DOHH2 (cell line): ENCODE measurements at regions not wholly inside any gene's neighbourhood (a gene's known extent, or its start where the extent isn't known, plus 50 kb on each side); places are given as distances from the start of the nearest gene placed in this dataset.
"Not testable (repeated sequence)": the region's sequence is repeated elsewhere in the genome, so short reads cannot be mapped to it uniquely, and the experiment has no call there.

Source experiments
- H3F3A ChIP-seq: fragments of 200-600 bp; sonication (generic), shearing (Covaris generic); 2 replicates; pipeline ENCODE4 v1.6.0; 2016; ENCODE audit warnings: antibody characterized with exemption, mild to moderate bottlenecking; ENCODE audit not compliant: control insufficient read depth, insufficient read depth
- H3K27ac ChIP-seq: fragments of 200-600 bp; sonication (generic); 2 replicates; pipeline ENCODE4 v1.5.1; 2014; ENCODE audit warnings: low read depth, mild to moderate bottlenecking, low read length, moderate library complexity
- H3K27me3 ChIP-seq: fragments of 200-600 bp; sonication (generic); 2 replicates; pipeline ENCODE4 v1.6.1; 2014; ENCODE audit warnings: mild to moderate bottlenecking, low read length, mixed read lengths; ENCODE audit not compliant: control insufficient read depth
- H3K36me3 ChIP-seq: fragments of 200-600 bp; sonication (generic); 2 replicates; pipeline ENCODE4 v1.6.1; 2014; ENCODE audit warnings: mild to moderate bottlenecking, low read length, moderate library complexity, mixed read lengths; ENCODE audit not compliant: control insufficient read depth
- H3K4me1 ChIP-seq: fragments of 200-600 bp; sonication (generic); 2 replicates; pipeline ENCODE4 v1.6.1; 2014; ENCODE audit warnings: mild to moderate bottlenecking, low read length, mixed read lengths; ENCODE audit not compliant: control insufficient read depth
- H3K4me2 ChIP-seq: fragments of 200-600 bp; sonication (generic); 2 replicates; pipeline ENCODE4 v1.6.0; 2014; ENCODE audit warnings: mild to moderate bottlenecking, low read length, moderate library complexity
- H3K4me3 ChIP-seq: fragments of 200-600 bp; sonication (generic); 2 replicates; pipeline ENCODE4 v1.5.1; 2014; ENCODE audit warnings: mild to moderate bottlenecking, low read length, mixed read lengths
- H3K79me2 ChIP-seq: fragments of 200-600 bp; sonication (generic); 2 replicates; pipeline ENCODE4 v1.6.1; 2014; ENCODE audit warnings: mild to moderate bottlenecking, low read length, mixed read lengths; ENCODE audit not compliant: control insufficient read depth
- H3K9me2 ChIP-seq: fragments of 200-600 bp; sonication (generic); replicated peaks from 2 replicates; pipeline ENCODE4 v1.6.1; 2014; ENCODE audit warnings: mild to moderate bottlenecking, low read length, mixed read lengths; ENCODE audit not compliant: control insufficient read depth
- H3K9me3 ChIP-seq: fragments of 200-600 bp; sonication (generic); 2 replicates; pipeline ENCODE4 v1.6.1; 2014; ENCODE audit warnings: antibody characterized with exemption, low read length, mixed read lengths; ENCODE audit not compliant: control insufficient read depth, insufficient read depth
- H4K20me1 ChIP-seq: fragments of 200-600 bp; sonication (generic); 2 replicates; pipeline ENCODE4 v1.6.0; 2014; ENCODE audit warnings: low read depth, mild to moderate bottlenecking, antibody characterized with exemption, low read length, moderate library complexity; ENCODE audit not compliant: control insufficient read depth, insufficient read depth

DNA sequence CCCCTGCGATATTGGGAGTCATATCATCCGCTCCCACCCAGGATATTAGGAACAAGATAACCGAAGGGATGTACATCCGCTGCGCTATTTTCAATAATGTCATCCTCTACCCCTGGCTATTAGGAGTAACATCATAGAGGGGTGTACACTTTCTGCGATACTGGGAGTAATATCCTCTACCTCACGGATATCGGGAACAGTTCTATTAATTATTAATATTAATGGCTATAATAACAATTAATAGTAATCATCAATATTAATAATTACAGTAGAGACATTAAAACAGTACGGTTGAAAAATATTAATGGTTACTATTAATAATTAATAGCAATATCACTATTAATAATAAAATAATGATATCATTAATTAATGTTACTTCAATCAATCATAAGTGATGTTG is 90.1 kb downstream of the OTOP1 start:
- not testable (repeated sequence) for H3F3A ChIP-seq, H3K79me2 ChIP-seq, H3K4me1 ChIP-seq, H4K20me1 ChIP-seq, H3K9me3 ChIP-seq, H3K36me3 ChIP-seq, H3K4me3 ChIP-seq, H3K4me2 ChIP-seq, H3K9me2 ChIP-seq, H3K27ac ChIP-seq, H3K27me3 ChIP-seq
